Left ventricle myocardium inferior (tissue), 1 donor: ENCODE measurements at regions not wholly inside any gene's neighbourhood (a gene's known extent, or its start where the extent isn't known, plus 50 kb on each side); places are given as distances from the start of the nearest gene placed in this dataset.

Experiments
- DNase-seq: peaks from one replicate; pipeline ENCODE4 v3.0.0-alpha.2; 2020
- H3K27ac ChIP-seq: fragments of 200-600 bp; replicated peaks from 2 replicates; pipeline ENCODE4 v1.8.0; 2021
- H3K27me3 ChIP-seq: fragments of 200-600 bp; 2 replicates; pipeline ENCODE4 v1.8.0; 2021; ENCODE audit warnings: low read depth
- H3K36me3 ChIP-seq: fragments of 200-600 bp; 2 replicates; pipeline ENCODE4 v1.8.0; 2021
- H3K4me1 ChIP-seq: fragments of 200-600 bp; 2 replicates; pipeline ENCODE4 v1.8.0; 2021
- H3K4me3 ChIP-seq: fragments of 200-600 bp; 2 replicates; pipeline ENCODE4 v1.8.0; 2021; ENCODE audit warnings: mild to moderate bottlenecking, moderate library complexity
- H3K9me3 ChIP-seq: fragments of 200-600 bp; replicated peaks from 2 replicates; pipeline ENCODE4 v1.8.0; 2021
- CTCF ChIP-seq: fragments of 200-600 bp; IDR thresholded peaks from 2 replicates; pipeline ENCODE4 v1.8.0; 2021; ENCODE audit warnings: antibody characterized with exemption, mild to moderate bottlenecking, borderline replicate concordance
- intact Hi-C: fragments of 100-400 bp; cut with micrococcal nuclease; formaldehyde crosslinking; loops from one replicate; pipeline ENCODE4 v1.11.0; 2022
- donor health status: DM: no; HTN: yes; CAD: no; lungs with severe emphysema.

GRCh38 chr13:21988624-21989023 is 317.8 kb downstream of the FGF9 start:
- no peaks in the 10 kb centered on the region for H3K27me3 ChIP-seq
- no peak overlapping the region for H3K4me3 ChIP-seq
- intact Hi-C loops, result no loop called here
- H3K27ac ChIP-seq, result no peak overlapping the region
- no peaks in the 10 kb centered on the region for H3K9me3 ChIP-seq
- TF ChIP-seq CTCF, result no peak
- H3K4me1 ChIP-seq, result no peaks in the 10 kb centered on the region
- no peak for DNase-seq
- H3K36me3 ChIP-seq, result no peaks in the 10 kb centered on the region

GRCh38 chr13:21996049-21996448 is 325.2 kb downstream of the FGF9 start:
- no peak for TF ChIP-seq CTCF
- no peaks in the 10 kb centered on the region for H3K36me3 ChIP-seq
- no peaks in the 10 kb centered on the region for H3K4me1 ChIP-seq
- no peaks in the 10 kb centered on the region for H3K9me3 ChIP-seq
- intact Hi-C loops, result no loop called here
- no peak for DNase-seq
- H3K4me3 ChIP-seq, result no peak overlapping the region
- peaks cover 23% of the 10 kb centered on the region for H3K27me3 ChIP-seq
- no peak overlapping the region for H3K27ac ChIP-seq

GRCh38 chr13:21997726-21998125 is 326.9 kb downstream of the FGF9 start:
- no peak for DNase-seq
- Histone ChIP-seq H3K9me3 (no peaks in the 10 kb centered on the region), H3K4me1 (no peaks in the 10 kb centered on the region), H3K27ac (no peak overlapping the region), H3K36me3 (no peaks in the 10 kb centered on the region), H3K27me3 (peaks cover 24% of the 10 kb centered on the region), H3K4me3 (no peak overlapping the region)
- no peak for TF ChIP-seq CTCF
- intact Hi-C loops, result no loop called here

GRCh38 chr13:21998279-21998990 is 327.6 kb downstream of the FGF9 start:
- H3K9me3 ChIP-seq, result no peaks in the 10 kb centered on the region
- H3K36me3 ChIP-seq, result no peaks in the 10 kb centered on the region
- no peak for DNase-seq
- H3K27ac ChIP-seq, result no peak overlapping the region
- no peak overlapping the region for H3K4me3 ChIP-seq
- H3K27me3 ChIP-seq, result peaks cover 24% of the 10 kb centered on the region
- intact Hi-C loops, result no loop called here
- no peak for TF ChIP-seq CTCF
- H3K4me1 ChIP-seq, result no peaks in the 10 kb centered on the region

GRCh38 chr13:21999666-22000065 is 328.8 kb downstream of the FGF9 start:
- peaks cover 24% of the 10 kb centered on the region for H3K27me3 ChIP-seq
- intact Hi-C loops, result no loop called here
- H3K27ac ChIP-seq, result no peak overlapping the region
- DNase-seq, result no peak
- H3K9me3 ChIP-seq, result no peaks in the 10 kb centered on the region
- TF ChIP-seq CTCF, result no peak
- H3K4me3 ChIP-seq, result no peak overlapping the region
- H3K4me1 ChIP-seq, result no peaks in the 10 kb centered on the region
- H3K36me3 ChIP-seq, result no peaks in the 10 kb centered on the region
